CD4-positive, alpha-beta T cell treated with Interleukin-6 for 4 hours (primary cell): ENCODE measurements at regions not wholly inside any gene's neighbourhood (a gene's known extent, or its start where the extent isn't known, plus 50 kb on each side); places are given as distances from the start of the nearest gene placed in this dataset.
"Not testable (repeated sequence)": the region's sequence is repeated elsewhere in the genome, so short reads cannot be mapped to it uniquely, and the experiment has no call there.

Experiments
- DNase-seq: peaks from one replicate; pipeline ENCODE4 v3.0.0-alpha.2; 2020; ENCODE audit warnings: mixed read lengths

- DNase-seq: no peak
Observed at GRCh38 chr5:89712134-89712700, 697.3 kb downstream of the CETN3 start.

DNA sequence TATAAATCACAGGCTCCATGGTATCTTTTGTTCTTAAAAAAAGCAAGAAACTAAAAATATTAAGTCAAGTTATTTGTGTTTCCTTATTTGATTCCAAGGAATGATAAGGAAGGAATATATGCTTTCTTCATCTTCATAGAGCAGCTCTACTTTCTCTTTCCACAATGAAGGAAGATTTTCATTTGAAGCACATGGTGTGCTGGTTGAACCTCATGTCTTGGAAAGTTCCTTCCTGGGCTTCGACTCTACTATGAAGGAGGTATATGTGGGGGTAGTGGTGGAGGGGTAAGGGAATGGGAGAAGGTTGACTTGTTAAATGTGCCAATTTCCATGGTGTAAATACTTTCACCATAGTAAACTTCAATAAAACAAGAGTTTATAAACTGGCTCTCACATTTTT lies 698.0 kb downstream of the CETN3 start:
- DNase-seq: no peak

- no peak for DNase-seq
Observed at GRCh38 chr5:89710006-89710405, 699.5 kb downstream of the CETN3 start.

- DNase-seq: no peak
Observed at GRCh38 chr5:89707891-89708290, 701.7 kb downstream of the CETN3 start.

GRCh38 chr5:89706731-89707130 lies 702.8 kb downstream of the CETN3 start:
- no peak for DNase-seq

GRCh38 chr5:89703817-89704216 lies 705.7 kb downstream of the CETN3 start:
- DNase-seq: no peak

- DNase-seq: no peak
Observed at GRCh38 chr5:89698028-89698427, 711.5 kb downstream of the CETN3 start.

DNA sequence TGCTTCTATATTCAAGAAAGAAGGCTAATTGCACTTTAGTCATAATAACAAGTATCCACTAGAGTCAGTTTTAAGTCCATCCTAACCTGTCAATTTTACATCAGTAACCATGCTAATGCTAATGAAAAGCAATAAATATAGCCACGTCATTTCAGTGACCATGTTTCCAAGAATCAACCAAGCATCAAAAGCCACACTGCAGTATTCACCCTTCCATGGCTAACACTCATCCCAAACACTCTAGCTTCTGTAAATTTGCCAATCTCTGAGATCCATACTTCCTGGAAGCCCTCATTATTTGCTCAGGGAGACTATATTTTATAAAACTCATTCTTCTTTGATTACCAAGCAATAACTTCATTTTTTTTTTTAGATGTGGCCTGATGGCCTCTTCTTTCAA lies 712.0 kb downstream of the CETN3 start:
- DNase-seq: no peak

DNA sequence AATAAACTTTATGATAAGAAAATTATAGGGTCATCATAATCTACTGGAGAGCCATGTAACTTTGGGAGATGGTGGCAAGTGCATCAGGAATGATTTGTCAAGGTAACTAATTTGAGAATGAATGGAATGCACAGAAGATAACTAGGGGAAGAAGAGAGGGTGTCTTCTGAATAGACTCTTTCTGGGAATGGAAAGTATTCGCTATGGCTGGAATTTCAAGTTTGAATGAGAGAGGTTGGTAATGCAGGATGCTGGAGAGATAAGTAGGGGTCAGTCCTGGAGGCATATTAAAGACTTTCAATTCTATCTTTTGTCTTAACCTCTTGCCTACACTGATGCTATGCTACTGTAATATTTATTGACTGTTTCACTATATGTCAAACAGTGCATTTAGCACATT lies 714.2 kb downstream of the CETN3 start:
- no peak for DNase-seq

- DNase-seq: no peak
Observed at GRCh38 chr5:89694026-89694550, 715.5 kb downstream of the CETN3 start.

GRCh38 chr5:89690331-89690730 lies 719.2 kb downstream of the CETN3 start:
- no peak for DNase-seq

GRCh38 chr5:89686081-89686765 lies 723.3 kb downstream of the CETN3 start:
- no peak for DNase-seq

GRCh38 chr5:89676634-89677033 lies 732.9 kb downstream of the CETN3 start:
- DNase-seq: no peak

DNA sequence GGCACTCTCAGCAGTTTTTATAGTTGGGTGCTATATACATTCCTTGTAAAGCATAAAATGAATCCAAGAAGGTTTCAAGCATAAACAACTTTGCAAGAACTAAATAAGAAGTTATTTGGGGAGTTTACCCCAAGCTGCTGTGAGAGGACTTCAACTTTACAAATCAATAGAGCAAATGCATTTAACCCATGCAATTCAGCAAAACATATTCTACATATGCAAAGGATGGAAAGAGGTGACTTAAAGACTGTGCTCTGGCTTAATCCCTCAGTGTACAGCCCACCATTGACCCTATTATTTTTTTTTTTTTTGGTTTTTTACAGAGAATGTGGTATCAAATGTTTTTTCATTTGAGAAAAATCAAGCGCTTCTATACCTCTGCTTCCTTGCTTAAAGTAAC lies 736.5 kb downstream of the CETN3 start:
- DNase-seq: no peak

GRCh38 chr5:89668821-89669220 lies 740.7 kb downstream of the CETN3 start:
- no peak for DNase-seq

GRCh38 chr5:89662499-89662898 lies 747.1 kb downstream of the CETN3 start:
- DNase-seq: no peak

GRCh38 chr5:89638871-89639270 lies 755.9 kb upstream of the MEF2C start:
- no peak for DNase-seq

DNA sequence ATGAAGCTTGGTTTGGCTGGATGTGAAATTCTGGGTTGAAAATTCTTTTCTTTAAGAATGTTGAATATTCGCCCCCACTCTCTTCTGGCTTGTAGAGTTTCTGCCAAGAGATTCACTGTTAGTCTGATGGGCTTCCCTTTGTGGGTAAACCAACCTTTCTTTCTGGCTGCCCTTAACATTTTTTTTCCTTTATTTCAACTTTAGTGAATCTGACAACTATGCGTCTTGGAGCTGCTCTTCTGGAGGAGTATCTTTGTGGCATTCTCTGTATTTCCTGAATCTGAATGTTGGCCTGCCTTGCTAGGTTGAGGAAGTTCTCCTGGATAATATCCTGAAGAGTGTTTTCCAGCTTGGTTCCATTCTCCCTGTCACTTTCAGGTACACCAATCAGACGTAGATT lies 751.2 kb upstream of the MEF2C start:
- not testable (repeated sequence) for DNase-seq

DNA sequence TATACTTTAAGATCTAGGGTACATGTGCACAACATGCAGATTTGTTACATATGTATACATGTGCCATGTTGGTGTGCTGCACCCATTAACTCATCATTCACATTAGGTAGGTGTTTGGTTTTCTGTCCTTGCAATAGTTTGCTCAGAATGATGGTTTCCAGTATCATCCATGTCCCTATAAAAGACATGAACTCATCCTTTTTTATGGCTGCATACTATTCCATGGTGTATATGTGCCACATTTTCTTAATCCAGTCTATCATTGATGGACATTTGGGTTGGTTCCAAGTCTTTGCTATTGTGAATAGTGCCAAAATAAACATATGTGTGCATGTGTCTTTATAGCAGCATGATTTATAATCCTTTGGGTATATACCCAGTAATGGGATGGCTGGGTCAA lies 747.1 kb upstream of the MEF2C start:
- DNase-seq: not testable (repeated sequence)

DNA sequence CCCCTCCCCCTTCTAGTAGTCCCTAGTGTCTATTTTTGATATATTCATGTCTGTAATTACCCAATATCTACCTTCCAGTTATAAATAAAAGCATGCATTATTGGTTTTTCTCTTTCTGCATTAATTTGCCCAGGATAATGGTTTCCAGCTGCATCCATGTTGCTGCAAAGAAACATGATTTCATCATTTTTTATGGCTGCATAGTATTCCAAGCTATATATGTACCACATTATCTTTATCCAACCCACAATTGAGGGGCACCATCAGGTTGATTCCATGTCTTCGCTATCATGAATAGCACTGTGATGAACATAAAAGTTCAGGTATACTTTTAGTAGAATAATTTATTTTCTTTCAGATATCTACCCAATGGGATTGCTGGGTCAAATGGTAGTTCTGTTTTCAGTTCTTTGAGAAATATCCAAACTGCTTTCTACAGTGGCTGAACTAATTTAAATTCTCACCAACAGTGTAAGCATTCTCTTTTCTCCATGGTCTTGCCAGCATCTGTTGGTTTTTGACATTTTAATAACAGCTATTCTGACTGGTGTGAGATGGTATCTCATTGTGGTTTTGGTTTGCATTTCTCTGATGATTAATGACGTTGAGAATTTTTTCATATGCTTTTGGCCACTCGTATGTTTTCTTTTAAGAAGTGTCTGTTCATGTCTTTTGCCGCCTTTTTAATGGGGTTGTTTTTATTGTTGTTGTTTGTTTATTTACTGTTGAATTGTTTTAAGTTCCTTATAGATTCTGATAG lies 746.1 kb upstream of the MEF2C start:
- no peak for DNase-seq

- DNase-seq: no peak
Observed at GRCh38 chr5:89615839-89616518, 733.0 kb upstream of the MEF2C start.

DNA sequence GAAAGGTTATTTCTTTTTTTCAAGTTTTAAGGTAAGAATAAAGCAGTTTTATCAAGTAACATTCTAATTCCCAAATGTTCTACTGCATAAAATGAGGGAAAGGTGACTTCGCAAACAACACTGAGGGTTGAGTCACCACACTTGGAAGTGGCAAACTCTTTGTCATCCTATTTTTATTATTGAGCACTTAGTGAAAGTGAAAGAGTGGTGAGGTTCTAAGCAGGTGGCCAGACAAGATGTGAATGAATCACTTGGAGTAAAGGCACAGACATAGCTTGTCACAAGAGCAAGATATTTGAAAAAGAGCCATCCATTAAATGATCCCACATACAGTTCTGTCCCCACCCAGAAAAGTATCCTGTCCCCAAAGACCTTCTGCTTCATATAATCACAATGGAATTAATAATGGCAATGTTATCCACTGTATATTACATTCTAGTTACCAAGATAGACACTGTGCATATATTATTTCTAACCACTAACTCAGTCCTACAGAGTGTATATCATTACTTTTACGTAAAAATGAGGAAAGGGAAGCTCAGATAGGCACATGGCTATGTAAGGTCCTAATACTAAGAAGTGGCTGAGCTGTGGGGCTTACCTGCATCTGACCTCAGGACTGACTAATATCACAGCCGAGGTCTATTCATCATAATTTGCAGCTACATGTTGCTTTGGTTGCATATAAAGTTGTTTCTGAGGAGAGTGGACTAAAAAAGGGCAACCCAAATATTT lies 730.4 kb upstream of the MEF2C start:
- DNase-seq: no peak
